Colonic mucosa (tissue), 4 donors: ENCODE measurements at regions not wholly inside any gene's neighbourhood (a gene's known extent, or its start where the extent isn't known, plus 50 kb on each side); places are given as distances from the start of the nearest gene placed in this dataset.
"Not testable (repeated sequence)": the region's sequence is repeated elsewhere in the genome, so short reads cannot be mapped to it uniquely, and the experiment has no call there.

ENCODE experiments used
- DNase-seq: peaks from one replicate; pipeline ENCODE4 v3.0.0-alpha.2; 2020
- H3K27ac ChIP-seq: fragments of 200-600 bp; one replicate; pipeline ENCODE4 v1.8.0; 2021
- H3K27me3 ChIP-seq: fragments of 200-600 bp; one replicate; pipeline ENCODE4 v1.8.0; 2021
- H3K36me3 ChIP-seq: fragments of 200-600 bp; one replicate; pipeline ENCODE4 v1.8.0; 2021
- H3K4me1 ChIP-seq: fragments of 200-600 bp; one replicate; pipeline ENCODE4 v1.8.0; 2021; ENCODE audit warnings: mild to moderate bottlenecking
- H3K4me3 ChIP-seq: fragments of 200-600 bp; one replicate; pipeline ENCODE4 v1.8.0; 2021
- H3K9ac ChIP-seq, 2 donors: one replicate each; pipeline ENCODE4 v1.7.0; 2013; ENCODE audit warnings: control low read depth in 2 of 2, low read depth in 2 of 2, low read length in 2 of 2
- H3K9me3 ChIP-seq: fragments of 200-600 bp; one replicate; pipeline ENCODE4 v1.8.0; 2021
- CTCF ChIP-seq: fragments of 200-600 bp; IDR thresholded peaks from one replicate; pipeline ENCODE4 v1.8.0; 2022; ENCODE audit warnings: antibody characterized with exemption, mild to moderate bottlenecking
- intact Hi-C: fragments of 100-400 bp; cut with DNase I; formaldehyde crosslinking; loops from one replicate; pipeline ENCODE4 v1.14.1; 2022
- donor health status: healthy.
- donor health status: DM: no; HTN: no; CAD: no.
- donor health status: DM: no; HTN: no; CAD: no.

GRCh38 chrX:13164611-13165010 lies 120.2 kb upstream of the FAM9C start:
- Histone ChIP-seq H3K36me3 (no peaks in the 10 kb centered on the region), H3K27ac (no peak overlapping the region), H3K9ac (no peak overlapping the region), H3K27me3 (no peaks in the 10 kb centered on the region), H3K9me3 (no peaks in the 10 kb centered on the region), H3K4me1 (no peaks in the 10 kb centered on the region), H3K4me3 (no peak overlapping the region)
- intact Hi-C loops: no loop called here
- TF ChIP-seq CTCF: no peak
- no peak for DNase-seq

- Histone ChIP-seq H3K27ac (no peak overlapping the region), H3K9ac (no peak overlapping the region), H3K9me3 (no peaks in the 10 kb centered on the region), H3K4me3 (no peak overlapping the region), H3K27me3 (no peaks in the 10 kb centered on the region), H3K36me3 (no peaks in the 10 kb centered on the region), H3K4me1 (no peaks in the 10 kb centered on the region)
- DNase-seq: no peak
- intact Hi-C loops: no loop called here
- no peak for TF ChIP-seq CTCF
Measured at GRCh38 chrX:13162772-13163410, 118.5 kb upstream of the FAM9C start.

GRCh38 chrX:13159886-13160285 lies 115.5 kb upstream of the FAM9C start:
- Histone ChIP-seq H3K36me3 (no peaks in the 10 kb centered on the region), H3K4me1 (no peaks in the 10 kb centered on the region), H3K27ac (no peak overlapping the region), H3K4me3 (no peak overlapping the region), H3K9ac (no peak overlapping the region), H3K27me3 (no peaks in the 10 kb centered on the region), H3K9me3 (no peaks in the 10 kb centered on the region)
- no peak for TF ChIP-seq CTCF
- no peak for DNase-seq
- intact Hi-C loops: no loop called here

GRCh38 chrX:13158911-13159310 lies 114.5 kb upstream of the FAM9C start:
- H3K9ac ChIP-seq: no peak overlapping the region
- intact Hi-C loops: no loop called here
- H3K27ac ChIP-seq: no peak overlapping the region
- TF ChIP-seq CTCF: no peak
- no peak for DNase-seq
- H3K27me3 ChIP-seq: no peaks in the 10 kb centered on the region
- no peaks in the 10 kb centered on the region for H3K36me3 ChIP-seq
- H3K9me3 ChIP-seq: no peaks in the 10 kb centered on the region
- no peak overlapping the region for H3K4me3 ChIP-seq
- no peaks in the 10 kb centered on the region for H3K4me1 ChIP-seq

- H3K27ac ChIP-seq, H3K9ac ChIP-seq, DNase-seq, H3K27me3 ChIP-seq, H3K9me3 ChIP-seq, H3K4me1 ChIP-seq, H3K4me3 ChIP-seq, intact Hi-C loops, H3K36me3 ChIP-seq: not testable (repeated sequence)
Measured at GRCh38 chrX:13155550-13155949, 111.1 kb upstream of the FAM9C start.

- Histone ChIP-seq H3K4me1 (no peaks in the 10 kb centered on the region), H3K27ac (no peak overlapping the region), H3K4me3 (no peak overlapping the region), H3K36me3 (no peaks in the 10 kb centered on the region), H3K9ac (no peak overlapping the region), H3K27me3 (no peaks in the 10 kb centered on the region), H3K9me3 (no peaks in the 10 kb centered on the region)
- DNase-seq: no peak
- TF ChIP-seq CTCF: no peak
- intact Hi-C loops: no loop called here
Measured at GRCh38 chrX:13153796-13154195, 109.4 kb upstream of the FAM9C start.
